ENCODE measurements at regions not wholly inside any gene's neighbourhood (a gene's known extent, or its start where the extent isn't known, plus 50 kb on each side); places are given as distances from the start of the nearest gene placed in this dataset.

GRCh38 chr12:125249066-125249824 is 184.0 kb downstream of the AACS start:
- TF ChIP-seq CTCF (IDR thresholded peaks at IDR 0.05) (no peak), POLR2A (IDR thresholded peaks at IDR 0.05) (no peak)
